ENCODE measurements at regions not wholly inside any gene's neighbourhood (a gene's known extent, or its start where the extent isn't known, plus 50 kb on each side); places are given as distances from the start of the nearest gene placed in this dataset.
A peak's percentile ranks its signal among the peaks of the same experiment; 100 is the strongest.

GRCh38 chr6:85396159-85396808 is 53.6 kb upstream of the NT5E start:
- DNase-seq (ENCODE audit: low read depth, low spot score), result no peak

- DNase-seq (ENCODE audit: low read depth, low spot score), result no peak
These were observed 54.1 kb upstream of the NT5E start for GRCh38 chr6:85395746-85396145.

- no peak for DNase-seq (ENCODE audit: low read depth, low spot score)
These were observed 54.9 kb upstream of the NT5E start for GRCh38 chr6:85394853-85395538.

GRCh38 chr6:85394199-85394598 is 55.7 kb upstream of the NT5E start:
- DNase-seq (ENCODE audit: low read depth, low spot score), result no peak

- no peak for DNase-seq (ENCODE audit: low read depth, low spot score)
These were observed 57.5 kb upstream of the NT5E start for GRCh38 chr6:85392379-85392778.

- DNase-seq (ENCODE audit: low read depth, low spot score), result no peak
These were observed 59.1 kb upstream of the NT5E start for GRCh38 chr6:85390775-85391174.

- no peak for DNase-seq (ENCODE audit: low read depth, low spot score)
These were observed 59.7 kb upstream of the NT5E start for GRCh38 chr6:85390105-85390728.

- no peak for DNase-seq (ENCODE audit: low read depth, low spot score)
These were observed 60.6 kb upstream of the NT5E start for GRCh38 chr6:85389151-85389797.

GRCh38 chr6:85388531-85388930 is 61.4 kb upstream of the NT5E start:
- DNase-seq (ENCODE audit: low read depth, low spot score), result no peak

- DNase-seq (ENCODE audit: low read depth, low spot score), result no peak
These were observed 64.1 kb upstream of the NT5E start for GRCh38 chr6:85385636-85386315.

GRCh38 chr6:85383042-85383441 is 66.8 kb upstream of the NT5E start:
- no peak for DNase-seq (ENCODE audit: low read depth, low spot score)

GRCh38 chr6:85382541-85382940 is 67.3 kb upstream of the NT5E start:
- no peak for DNase-seq (ENCODE audit: low read depth, low spot score)

GRCh38 chr6:85372915-85373270 is 77.0 kb upstream of the NT5E start:
- DNase-seq (ENCODE audit: low read depth, low spot score), result no peak

- no peak for DNase-seq (ENCODE audit: low read depth, low spot score)
These were observed 77.5 kb upstream of the NT5E start for GRCh38 chr6:85372188-85372914.

- DNase-seq (ENCODE audit: low read depth, low spot score), result no peak
These were observed 81.3 kb upstream of the NT5E start for GRCh38 chr6:85368631-85369030.

GRCh38 chr6:85364344-85364743 is 85.5 kb upstream of the NT5E start:
- DNase-seq (ENCODE audit: low read depth, low spot score), result no peak

GRCh38 chr6:85363870-85364269 is 86.0 kb upstream of the NT5E start:
- DNase-seq (ENCODE audit: low read depth, low spot score), result no peak

GRCh38 chr6:85362652-85363310 is 87.1 kb upstream of the NT5E start:
- DNase-seq (ENCODE audit: low read depth, low spot score), result no peak

GRCh38 chr6:85361643-85362014 is 88.3 kb upstream of the NT5E start:
- no peak for DNase-seq (ENCODE audit: low read depth, low spot score)

- DNase-seq (ENCODE audit: low read depth, low spot score), result peak; percentile 42
These were observed 88.9 kb upstream of the NT5E start for GRCh38 chr6:85360794-85361642.

Measured in brain pericyte (primary cell).